Retinal pigment epithelial cell (primary cell): ENCODE measurements at regions not wholly inside any gene's neighbourhood (a gene's known extent, or its start where the extent isn't known, plus 50 kb on each side); places are given as distances from the start of the nearest gene placed in this dataset.

Source experiments
- DNase-seq: peaks from one replicate; pipeline ENCODE4 v3.0.0-alpha.2; 2010; ENCODE audit warnings: low read depth
- H3K4me3 ChIP-seq: 2 replicates; pipeline ENCODE4 v1.5.1; 2011; ENCODE audit warnings: mild to moderate bottlenecking, low read length, control low read depth, moderate library complexity
- TF ChIP-seq, protein P1 (sequence below): conservative IDR thresholded peaks from 2 replicates; pipeline ENCODE4 v1.5.1; 2011; ENCODE audit warnings: low read depth, low read length, control low read depth, inconsistent platforms

DNA sequence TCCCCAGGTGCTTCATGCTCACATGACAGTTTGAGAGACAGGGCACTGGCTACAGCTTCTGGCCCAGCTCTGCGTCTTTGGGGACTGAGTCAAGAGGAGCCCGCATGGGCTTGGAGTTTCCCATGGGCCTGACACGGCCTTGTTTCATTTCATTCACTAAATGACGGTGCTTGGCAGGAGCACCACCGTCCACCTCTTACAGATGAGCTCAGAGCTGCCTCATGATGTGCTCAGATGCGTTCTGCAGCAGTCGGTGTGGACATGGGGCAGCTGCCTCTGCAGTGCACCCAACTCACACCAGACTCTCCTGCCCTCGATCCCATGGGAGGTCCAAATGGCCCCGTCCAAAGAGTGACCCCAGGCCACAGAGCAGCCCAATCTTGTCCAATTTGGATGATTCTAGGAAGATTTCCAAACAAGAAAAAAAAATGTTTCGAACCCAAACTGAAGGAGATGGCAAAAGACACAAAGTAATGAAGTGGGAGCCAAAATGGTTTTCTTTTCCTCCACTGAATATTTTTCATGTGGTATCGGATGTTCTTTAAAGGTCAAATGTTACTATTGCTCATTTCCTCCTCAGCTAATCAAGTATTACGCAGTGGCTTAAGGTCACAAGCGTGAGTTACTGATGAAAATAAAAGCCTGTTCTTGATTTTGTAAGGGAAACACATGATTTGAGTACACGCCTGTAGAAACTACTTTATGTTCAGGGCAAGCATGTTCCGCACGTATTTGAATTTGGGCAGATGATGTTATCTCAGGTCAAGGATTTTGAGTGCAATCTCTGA is 524.2 kb downstream of the CDH26 start:
- TF ChIP-seq, protein P1, sequence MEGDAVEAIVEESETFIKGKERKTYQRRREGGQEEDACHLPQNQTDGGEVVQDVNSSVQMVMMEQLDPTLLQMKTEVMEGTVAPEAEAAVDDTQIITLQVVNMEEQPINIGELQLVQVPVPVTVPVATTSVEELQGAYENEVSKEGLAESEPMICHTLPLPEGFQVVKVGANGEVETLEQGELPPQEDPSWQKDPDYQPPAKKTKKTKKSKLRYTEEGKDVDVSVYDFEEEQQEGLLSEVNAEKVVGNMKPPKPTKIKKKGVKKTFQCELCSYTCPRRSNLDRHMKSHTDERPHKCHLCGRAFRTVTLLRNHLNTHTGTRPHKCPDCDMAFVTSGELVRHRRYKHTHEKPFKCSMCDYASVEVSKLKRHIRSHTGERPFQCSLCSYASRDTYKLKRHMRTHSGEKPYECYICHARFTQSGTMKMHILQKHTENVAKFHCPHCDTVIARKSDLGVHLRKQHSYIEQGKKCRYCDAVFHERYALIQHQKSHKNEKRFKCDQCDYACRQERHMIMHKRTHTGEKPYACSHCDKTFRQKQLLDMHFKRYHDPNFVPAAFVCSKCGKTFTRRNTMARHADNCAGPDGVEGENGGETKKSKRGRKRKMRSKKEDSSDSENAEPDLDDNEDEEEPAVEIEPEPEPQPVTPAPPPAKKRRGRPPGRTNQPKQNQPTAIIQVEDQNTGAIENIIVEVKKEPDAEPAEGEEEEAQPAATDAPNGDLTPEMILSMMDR: no peak
- DNase-seq: no peak
- no peak overlapping the region for H3K4me3 ChIP-seq

DNA sequence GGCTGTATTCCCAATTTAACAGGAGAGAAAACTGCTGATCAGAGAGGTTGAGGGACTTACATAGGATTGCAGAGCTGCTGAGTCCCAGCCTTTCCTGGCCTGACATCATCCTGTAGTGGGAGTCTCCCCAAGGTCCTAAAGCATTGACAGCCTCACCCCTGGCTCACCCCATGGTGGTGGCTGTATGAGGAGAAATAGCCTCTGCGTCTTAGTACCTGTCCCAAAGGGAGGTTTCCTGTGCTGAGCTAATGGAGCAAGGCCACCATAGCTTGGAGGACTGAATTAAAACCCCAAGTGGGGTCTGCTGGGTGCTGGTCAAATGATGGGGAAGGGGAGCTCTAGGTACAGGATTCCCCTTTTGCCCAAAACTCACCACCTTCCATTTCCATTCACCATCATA is 525.1 kb downstream of the CDH26 start:
- H3K4me3 ChIP-seq: no peak overlapping the region
- TF ChIP-seq, protein P1: no peak
- DNase-seq: no peak

DNA sequence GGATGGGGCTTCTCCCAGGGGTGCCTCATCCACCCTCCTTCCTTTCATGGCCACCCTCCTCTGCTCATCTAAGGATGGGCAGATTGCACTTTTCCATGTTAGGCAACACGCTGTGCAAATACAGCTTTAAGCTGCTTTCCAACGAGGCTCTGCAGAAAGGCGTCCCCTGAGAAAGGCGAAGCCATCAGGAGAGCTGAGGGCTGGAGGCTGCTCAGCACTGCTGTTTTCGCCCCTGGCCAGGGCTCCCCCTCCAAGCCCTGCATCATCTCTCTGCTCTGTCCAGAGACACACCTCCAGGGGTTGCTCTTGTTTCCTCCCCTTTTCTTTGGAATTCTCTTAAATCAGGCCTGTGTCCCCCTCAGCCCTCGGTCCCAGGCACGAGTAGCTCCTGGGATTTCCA is 526.1 kb downstream of the CDH26 start:
- no peak overlapping the region for H3K4me3 ChIP-seq
- no peak for DNase-seq
- TF ChIP-seq, protein P1: no peak

DNA sequence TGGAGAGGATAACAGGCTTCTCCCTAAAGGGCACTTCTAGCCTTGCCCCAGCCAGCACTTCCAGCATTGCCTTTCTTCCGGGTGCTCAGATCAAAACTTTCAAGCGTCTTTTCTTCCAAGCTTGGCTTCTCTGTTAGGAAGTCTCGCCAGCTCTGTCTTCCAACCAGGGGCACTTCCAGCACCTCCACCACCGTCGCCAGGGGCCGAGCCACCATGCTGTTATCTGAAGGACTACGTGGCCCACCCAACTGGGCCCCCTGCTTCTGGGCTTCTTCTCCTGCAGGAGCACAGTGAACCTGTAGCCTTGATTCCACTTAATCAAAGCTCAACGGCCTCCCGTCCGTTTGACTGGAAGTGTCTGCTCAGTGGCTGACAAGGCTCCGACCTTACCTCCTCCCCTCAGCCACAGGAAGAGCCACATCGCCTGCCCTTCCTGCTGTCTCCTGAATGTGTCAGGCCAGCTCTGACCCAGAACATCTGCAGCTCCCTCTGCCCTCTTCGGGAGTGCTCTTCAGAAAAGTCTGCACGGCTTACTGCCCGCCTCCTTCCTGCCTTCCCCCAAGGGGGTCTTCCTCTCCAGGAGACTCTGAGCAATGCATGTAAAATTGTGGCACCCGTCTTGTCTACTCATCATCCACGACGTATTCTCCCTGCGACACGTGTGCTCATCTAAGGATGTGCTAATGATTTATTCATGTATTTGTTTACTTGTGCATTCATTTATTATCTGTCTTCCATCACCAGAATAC is 527.0 kb downstream of the CDH26 start:
- TF ChIP-seq, protein P1: no peak
- no peak overlapping the region for H3K4me3 ChIP-seq
- no peak for DNase-seq

DNA sequence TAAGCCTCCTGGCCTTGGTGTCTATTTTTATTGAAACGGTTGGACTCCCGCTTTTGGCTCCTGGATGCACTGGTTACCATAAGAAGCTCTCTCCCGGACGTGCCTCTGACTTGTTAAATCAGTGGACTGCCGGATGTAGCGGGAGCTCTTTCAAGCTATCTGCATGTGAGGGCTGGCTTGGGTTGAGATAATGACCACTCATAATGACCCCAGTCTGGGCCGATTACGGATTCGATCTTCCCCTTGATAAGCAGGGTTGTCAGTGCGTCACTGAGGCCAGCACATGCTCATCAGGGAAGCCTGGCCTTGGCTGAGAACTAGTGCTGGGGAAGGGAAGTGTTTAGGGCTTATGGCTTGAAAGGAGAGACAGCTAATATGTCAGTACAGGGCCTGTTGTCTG is 528.1 kb downstream of the CDH26 start:
- TF ChIP-seq, protein P1: no peak
- no peak overlapping the region for H3K4me3 ChIP-seq
- no peak for DNase-seq

DNA sequence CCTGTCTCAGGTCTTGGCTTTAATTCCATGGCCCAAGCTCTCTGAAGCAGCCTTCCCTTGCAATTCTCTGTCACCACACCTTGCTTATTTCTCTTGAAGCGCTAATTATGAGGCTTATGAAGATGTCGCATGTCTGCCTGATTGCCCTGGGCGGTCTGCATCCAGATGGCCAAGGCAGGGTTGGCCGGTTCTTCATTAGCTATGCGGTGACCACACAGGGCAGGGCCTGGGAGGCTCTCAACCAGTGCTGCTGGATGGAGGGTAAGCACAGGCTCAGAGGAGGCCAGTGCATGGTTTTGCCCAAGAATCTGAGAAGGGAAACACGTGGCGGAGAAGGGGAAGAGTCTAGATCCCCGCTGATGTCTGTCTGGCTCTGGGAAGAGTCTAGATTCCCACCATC is 528.7 kb downstream of the CDH26 start:
- no peak for DNase-seq
- no peak overlapping the region for H3K4me3 ChIP-seq
- TF ChIP-seq, protein P1: no peak
